ENCODE measurements at regions not wholly inside any gene's neighbourhood (a gene's known extent, or its start where the extent isn't known, plus 50 kb on each side); places are given as distances from the start of the nearest gene placed in this dataset.

DNA sequence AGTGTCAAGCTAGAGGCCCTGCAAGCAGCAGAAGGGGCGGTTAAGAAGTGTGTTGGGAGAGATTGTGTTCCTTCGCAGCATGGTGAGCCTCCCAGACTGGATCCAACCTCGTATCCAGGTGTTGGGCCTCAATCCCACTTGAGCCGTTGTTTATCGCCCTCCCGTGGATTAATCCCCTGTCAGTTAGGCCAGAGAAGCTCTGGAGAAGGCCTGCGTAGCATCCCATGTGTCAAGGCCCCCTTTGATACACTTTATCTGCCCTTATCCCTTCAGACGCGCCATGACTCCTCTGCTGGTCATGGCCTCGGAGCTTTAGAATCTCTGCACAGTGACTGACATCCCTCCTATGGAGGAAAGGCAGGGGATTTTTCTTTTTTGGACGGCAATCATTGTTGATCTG lies 181.0 kb downstream of the ZFP64 start:
- no peaks in the 10 kb centered on the region for H3K36me3 ChIP-seq (ENCODE audit: low read depth, missing control alignments)
- no peaks in the 10 kb centered on the region for H3K27me3 ChIP-seq
- no peak overlapping the region for H3K4me3 ChIP-seq
- 63 to 64% methylated on average over 11 of the region's 11 CpGs for WGBS, 2 donors
- H3K9me3 ChIP-seq, result no peaks in the 10 kb centered on the region
- TF ChIP-seq, protein P1, sequence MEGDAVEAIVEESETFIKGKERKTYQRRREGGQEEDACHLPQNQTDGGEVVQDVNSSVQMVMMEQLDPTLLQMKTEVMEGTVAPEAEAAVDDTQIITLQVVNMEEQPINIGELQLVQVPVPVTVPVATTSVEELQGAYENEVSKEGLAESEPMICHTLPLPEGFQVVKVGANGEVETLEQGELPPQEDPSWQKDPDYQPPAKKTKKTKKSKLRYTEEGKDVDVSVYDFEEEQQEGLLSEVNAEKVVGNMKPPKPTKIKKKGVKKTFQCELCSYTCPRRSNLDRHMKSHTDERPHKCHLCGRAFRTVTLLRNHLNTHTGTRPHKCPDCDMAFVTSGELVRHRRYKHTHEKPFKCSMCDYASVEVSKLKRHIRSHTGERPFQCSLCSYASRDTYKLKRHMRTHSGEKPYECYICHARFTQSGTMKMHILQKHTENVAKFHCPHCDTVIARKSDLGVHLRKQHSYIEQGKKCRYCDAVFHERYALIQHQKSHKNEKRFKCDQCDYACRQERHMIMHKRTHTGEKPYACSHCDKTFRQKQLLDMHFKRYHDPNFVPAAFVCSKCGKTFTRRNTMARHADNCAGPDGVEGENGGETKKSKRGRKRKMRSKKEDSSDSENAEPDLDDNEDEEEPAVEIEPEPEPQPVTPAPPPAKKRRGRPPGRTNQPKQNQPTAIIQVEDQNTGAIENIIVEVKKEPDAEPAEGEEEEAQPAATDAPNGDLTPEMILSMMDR (IDR thresholded peaks at IDR 0.05), result no peak
- no peak for TF ChIP-seq POLR2A (IDR thresholded peaks at IDR 0.05)
- peaks cover 3% of the 10 kb centered on the region for H3K4me1 ChIP-seq
- intact Hi-C loops (cut with DNase I; ENCODE audit: low total_unique reads), result no loop called here
- no peak for DNase-seq
- H3K27ac ChIP-seq, result no peak overlapping the region

DNA sequence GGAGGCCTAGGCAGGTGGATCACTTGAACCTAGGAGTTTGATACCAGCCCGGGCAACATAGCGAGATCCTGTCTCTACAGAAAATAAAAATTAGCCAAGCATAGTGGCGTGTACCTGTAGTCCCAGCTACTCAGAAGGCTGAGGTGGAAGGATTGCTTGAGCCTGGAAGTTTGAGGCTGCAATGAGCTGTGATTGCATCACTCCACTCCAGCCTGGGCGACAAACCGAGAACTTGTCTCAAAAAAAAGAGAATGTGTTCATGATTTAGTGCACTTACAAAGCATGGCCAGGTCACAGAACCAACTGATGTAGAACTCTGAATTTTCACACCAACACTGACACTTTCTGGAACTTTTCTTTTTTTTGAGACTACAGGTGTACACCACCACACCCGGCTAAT lies 182.7 kb downstream of the ZFP64 start:
- DNase-seq, result no peak
- Histone ChIP-seq H3K27me3 (no peaks in the 10 kb centered on the region), H3K9me3 (no peaks in the 10 kb centered on the region), H3K27ac (no peak overlapping the region), H3K4me1 (peaks cover 3% of the 10 kb centered on the region), H3K36me3 (ENCODE audit: low read depth, missing control alignments) (no peaks in the 10 kb centered on the region), H3K4me3 (no peak overlapping the region)
- TF ChIP-seq, protein P1 (IDR thresholded peaks at IDR 0.05), result no peak
- no peak for TF ChIP-seq POLR2A (IDR thresholded peaks at IDR 0.05)
- intact Hi-C loops (cut with DNase I; ENCODE audit: low total_unique reads), result no loop called here
- WGBS, 2 donors, result 90 to 97% methylated on average over 6 of the region's 6 CpGs

DNA sequence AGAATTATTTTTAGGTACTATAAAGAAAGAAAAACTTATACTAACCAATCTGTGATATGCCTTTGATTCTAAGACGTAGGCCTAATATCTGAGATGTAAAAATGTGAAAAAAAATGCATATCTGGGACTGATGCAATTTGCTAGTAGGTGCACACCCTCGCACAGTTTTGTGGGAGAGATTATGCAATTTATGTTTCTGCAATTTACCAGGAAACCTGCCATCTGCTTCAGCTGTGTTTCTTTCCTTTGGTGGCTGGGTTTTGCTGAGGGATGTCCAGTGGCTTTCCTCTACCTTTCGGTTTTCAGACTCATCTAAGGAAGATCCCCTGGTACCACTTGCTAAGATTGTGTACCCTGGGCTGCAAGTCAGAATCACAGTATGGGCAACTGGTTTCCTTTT lies 186.9 kb downstream of the ZFP64 start:
- Histone ChIP-seq H3K4me3 (no peak overlapping the region), H3K36me3 (ENCODE audit: low read depth, missing control alignments) (no peaks in the 10 kb centered on the region), H3K27ac (no peak overlapping the region), H3K4me1 (peaks cover 3% of the 10 kb centered on the region), H3K9me3 (no peaks in the 10 kb centered on the region), H3K27me3 (no peaks in the 10 kb centered on the region)
- 60 to 70% methylated on average over 3 of the region's 3 CpGs for WGBS, 2 donors
- TF ChIP-seq POLR2A (IDR thresholded peaks at IDR 0.05), result no peak
- TF ChIP-seq, protein P1 (IDR thresholded peaks at IDR 0.05), result no peak
- DNase-seq, result no peak
- intact Hi-C loops (cut with DNase I; ENCODE audit: low total_unique reads), result no loop called here

DNA sequence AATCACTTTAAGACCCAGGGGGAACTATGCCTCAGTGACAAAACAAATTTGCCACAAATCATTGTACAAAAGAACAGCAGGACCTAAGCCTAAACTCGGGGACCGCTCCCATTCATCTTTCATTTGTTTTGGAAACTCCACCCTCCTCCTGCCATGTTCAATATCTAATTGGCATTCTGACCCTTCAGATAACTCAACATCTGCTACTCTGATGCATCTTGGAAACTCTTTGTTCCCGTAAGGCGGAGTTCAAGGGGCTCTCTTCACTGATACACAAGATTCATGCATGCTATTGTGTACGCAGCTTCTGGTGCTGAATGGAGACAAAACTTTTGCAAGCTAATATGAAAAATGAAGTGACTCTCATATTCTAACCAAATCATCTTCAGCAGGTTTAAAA lies 187.6 kb downstream of the ZFP64 start:
- H3K4me3 ChIP-seq, result no peak overlapping the region
- H3K36me3 ChIP-seq (ENCODE audit: low read depth, missing control alignments), result no peaks in the 10 kb centered on the region
- no peak for TF ChIP-seq POLR2A (IDR thresholded peaks at IDR 0.05)
- TF ChIP-seq, protein P1 (IDR thresholded peaks at IDR 0.05), result no peak
- no peaks in the 10 kb centered on the region for H3K9me3 ChIP-seq
- peak; percentile 27 for DNase-seq
- H3K27me3 ChIP-seq, result no peaks in the 10 kb centered on the region
- H3K27ac ChIP-seq, result peak overlapping the region in 1 of 2 donors; percentile 2
- H3K4me1 ChIP-seq, result peaks cover 3% of the 10 kb centered on the region
- intact Hi-C loops (cut with DNase I; ENCODE audit: low total_unique reads), result no loop called here
- 79 to 81% methylated on average over 5 of the region's 5 CpGs for WGBS, 2 donors

DNA sequence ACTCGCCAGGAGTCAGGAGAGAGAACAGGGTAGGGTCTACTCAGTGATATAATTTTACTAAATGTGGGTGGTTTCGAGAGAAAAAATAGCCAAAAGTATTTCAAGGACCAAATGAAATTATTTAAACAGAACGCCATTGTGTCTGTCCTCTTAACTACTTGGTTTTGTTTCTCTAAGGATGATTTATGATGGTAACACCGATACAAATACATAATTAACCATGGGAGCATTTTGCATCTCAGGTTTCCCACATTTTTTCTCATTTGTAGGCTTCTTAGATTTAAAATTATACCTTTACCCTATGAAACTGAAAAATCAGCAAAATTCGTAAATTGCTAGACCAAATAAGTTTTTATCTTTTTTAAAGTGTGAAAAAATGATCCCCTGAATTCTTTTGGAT lies 188.2 kb downstream of the ZFP64 start:
- Histone ChIP-seq H3K4me1 (peaks cover 3% of the 10 kb centered on the region), H3K27me3 (no peaks in the 10 kb centered on the region), H3K9me3 (no peaks in the 10 kb centered on the region), H3K36me3 (ENCODE audit: low read depth, missing control alignments) (no peaks in the 10 kb centered on the region), H3K27ac (peak overlapping the region in 1 of 2 donors; percentile 2), H3K4me3 (no peak overlapping the region)
- 65 to 68% methylated on average over 5 of the region's 5 CpGs for WGBS, 2 donors
- no peak for DNase-seq
- intact Hi-C loops (cut with DNase I; ENCODE audit: low total_unique reads), result no loop called here
- TF ChIP-seq, protein P1 (IDR thresholded peaks at IDR 0.05), result no peak
- no peak for TF ChIP-seq POLR2A (IDR thresholded peaks at IDR 0.05)

Measured in testis (tissue), 2 donors.